Ascending aorta (tissue), 2 donors: ENCODE measurements at regions not wholly inside any gene's neighbourhood (a gene's known extent, or its start where the extent isn't known, plus 50 kb on each side); places are given as distances from the start of the nearest gene placed in this dataset.
"Not testable (repeated sequence)": the region's sequence is repeated elsewhere in the genome, so short reads cannot be mapped to it uniquely, and the experiment has no call there.

Experiments used
- DNase-seq, 2 donors: peaks; one replicate each; pipeline ENCODE4 v3.0.0-alpha.2; 2019; ENCODE audit warnings: low spot score in 2 of 2
- H3K27ac ChIP-seq, 2 donors: fragments of 200-600 bp; sonication (generic); one replicate each; pipeline ENCODE4 v1.5.1; 2016 to 2017; ENCODE audit warnings: mild to moderate bottlenecking in 1 of 2
- H3K27me3 ChIP-seq: fragments of 200-600 bp; sonication (generic); one replicate; pipeline ENCODE4 v1.5.1; 2017
- H3K36me3 ChIP-seq, 2 donors: fragments of 200-600 bp; sonication (generic); one replicate each; pipeline ENCODE4 v1.5.1; 2016
- H3K4me1 ChIP-seq, 2 donors: fragments of 200-600 bp; sonication (generic); one replicate each; pipeline ENCODE4 v1.5.1; 2016 to 2017; ENCODE audit warnings: mild to moderate bottlenecking in 1 of 2
- H3K4me3 ChIP-seq, 2 donors: fragments of 200-600 bp; sonication (generic); one replicate each; pipeline ENCODE4 v1.5.1; 2016 to 2017; ENCODE audit warnings: mild to moderate bottlenecking in 1 of 2
- H3K9me3 ChIP-seq, 2 donors: fragments of 200-600 bp; sonication (generic); one replicate each; pipeline ENCODE4 v1.5.1; 2016
- CTCF ChIP-seq, 3 experiments: fragments of 200-600 bp in 2 of 3; fragments of 450-650 bp in 1 of 3; sonication (generic) in 2 of 3; IDR thresholded peaks; one replicate each; pipeline ENCODE4 v1.5.1; 2016 to 2019; ENCODE audit warnings: antibody characterized with exemption in 3 of 3, mild to moderate bottlenecking in 1 of 3, moderate library complexity in 1 of 3
- intact Hi-C: fragments of 100-400 bp; cut with DNase I; formaldehyde crosslinking; loops from one replicate; pipeline ENCODE4 v1.15.1; 2023

- H3K36me3 ChIP-seq, H3K27me3 ChIP-seq, DNase-seq, H3K4me3 ChIP-seq, intact Hi-C loops, H3K4me1 ChIP-seq, H3K27ac ChIP-seq: not testable (repeated sequence)
- H3K9me3 ChIP-seq, result peaks cover 7 to 12% of the 10 kb centered on the region in 2 donors
These were observed 183.0 kb downstream of the HACE1 start for GRCh38 chr6:104676679-104677078.

GRCh38 chr6:104675161-104675560 is 184.6 kb downstream of the HACE1 start:
- H3K4me1 ChIP-seq, DNase-seq, H3K4me3 ChIP-seq, H3K27me3 ChIP-seq, intact Hi-C loops, H3K27ac ChIP-seq, H3K36me3 ChIP-seq: not testable (repeated sequence)
- peaks cover 7 to 12% of the 10 kb centered on the region in 2 donors for H3K9me3 ChIP-seq

- DNase-seq, H3K27me3 ChIP-seq, intact Hi-C loops, H3K27ac ChIP-seq, H3K9me3 ChIP-seq, H3K4me1 ChIP-seq, H3K36me3 ChIP-seq, H3K4me3 ChIP-seq: not testable (repeated sequence)
These were observed 186.6 kb downstream of the HACE1 start for GRCh38 chr6:104673078-104673477.

- intact Hi-C loops, H3K27me3 ChIP-seq, H3K4me3 ChIP-seq, DNase-seq, H3K4me1 ChIP-seq, H3K9me3 ChIP-seq, H3K27ac ChIP-seq, H3K36me3 ChIP-seq: not testable (repeated sequence)
These were observed 188.2 kb downstream of the HACE1 start for GRCh38 chr6:104671591-104671891.

- H3K27ac ChIP-seq, H3K9me3 ChIP-seq, H3K36me3 ChIP-seq, intact Hi-C loops, H3K4me3 ChIP-seq, DNase-seq, H3K27me3 ChIP-seq, H3K4me1 ChIP-seq: not testable (repeated sequence)
These were observed 188.7 kb downstream of the HACE1 start for GRCh38 chr6:104670834-104671590.

GRCh38 chr6:104669483-104669882 is 190.2 kb downstream of the HACE1 start:
- no peaks in the 10 kb centered on the region for H3K36me3 ChIP-seq
- intact Hi-C loops, result no loop called here
- DNase-seq, result no peak
- H3K4me1 ChIP-seq, result no peaks in the 10 kb centered on the region
- H3K27me3 ChIP-seq, result no peaks in the 10 kb centered on the region
- H3K27ac ChIP-seq, result no peak overlapping the region
- no peak overlapping the region for H3K4me3 ChIP-seq
- H3K9me3 ChIP-seq, result peaks cover 0 to 7% of the 10 kb centered on the region in 2 donors
- no peak for TF ChIP-seq CTCF (IDR thresholded peaks at IDR 0.05)

- intact Hi-C loops, result no loop called here
- H3K4me1 ChIP-seq, result no peaks in the 10 kb centered on the region
- DNase-seq, result no peak
- peaks cover 0 to 5% of the 10 kb centered on the region in 2 donors for H3K9me3 ChIP-seq
- H3K27me3 ChIP-seq, result no peaks in the 10 kb centered on the region
- no peak for TF ChIP-seq CTCF (IDR thresholded peaks at IDR 0.05)
- no peaks in the 10 kb centered on the region for H3K36me3 ChIP-seq
- no peak overlapping the region for H3K27ac ChIP-seq
- no peak overlapping the region for H3K4me3 ChIP-seq
These were observed 203.5 kb downstream of the HACE1 start for GRCh38 chr6:104656235-104656634.

GRCh38 chr6:104653781-104654180 is 205.9 kb downstream of the HACE1 start:
- Histone ChIP-seq H3K4me1 (no peaks in the 10 kb centered on the region), H3K27me3 (no peaks in the 10 kb centered on the region), H3K36me3 (no peaks in the 10 kb centered on the region), H3K4me3 (no peak overlapping the region), H3K9me3 (peaks cover 0 to 5% of the 10 kb centered on the region in 2 donors), H3K27ac (no peak overlapping the region)
- intact Hi-C loops, result no loop called here
- DNase-seq, result no peak
- TF ChIP-seq CTCF (IDR thresholded peaks at IDR 0.05), result no peak
